ENCODE measurements at regions not wholly inside any gene's neighbourhood (a gene's known extent, or its start where the extent isn't known, plus 50 kb on each side); places are given as distances from the start of the nearest gene placed in this dataset.

DNA sequence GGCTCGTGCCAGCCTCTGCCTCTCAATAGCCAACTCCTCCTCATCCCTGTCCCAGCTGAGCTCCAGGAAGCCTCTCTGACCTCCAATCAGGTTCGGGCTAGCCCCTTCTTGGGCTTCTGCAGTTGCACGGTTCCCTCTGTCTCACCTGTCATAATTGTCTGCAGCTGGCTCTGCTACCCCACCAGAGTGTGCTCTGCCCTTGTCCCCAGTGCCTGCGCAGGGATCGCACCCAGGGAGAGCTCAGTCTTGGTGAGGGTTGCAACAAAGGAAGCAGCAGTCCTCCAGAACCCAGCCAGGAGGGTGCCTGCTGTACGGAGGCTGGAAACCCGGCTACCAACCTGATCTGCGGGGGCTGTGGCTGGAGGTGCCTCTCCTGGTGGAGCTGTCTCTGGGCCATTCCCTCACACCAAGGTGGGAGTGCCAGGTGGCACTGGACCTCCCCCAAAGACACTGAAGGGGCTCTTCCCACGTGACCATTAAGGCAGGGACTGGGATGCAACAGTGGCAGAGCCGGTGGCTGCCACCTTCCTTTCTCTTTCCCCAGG is 63.5 kb upstream of the DMRTB1 start:
- TF ChIP-seq CTCF (IDR thresholded peaks at IDR 0.05; ENCODE audit: low read length): no peak
- TF ChIP-seq EZH2 (IDR thresholded peaks at IDR 0.05; ENCODE audit: borderline replicate concordance, low read length): no peak

Measured in OCI-LY1 (cell line).